HUES48 (cell line): ENCODE measurements at regions not wholly inside any gene's neighbourhood (a gene's known extent, or its start where the extent isn't known, plus 50 kb on each side); places are given as distances from the start of the nearest gene placed in this dataset.

ENCODE experiments used
- H3K27ac ChIP-seq: one replicate; pipeline ENCODE4 v1.7.0; 2013; ENCODE audit warnings: low read depth, low read length, inconsistent platforms
- H3K27me3 ChIP-seq: 2 replicates; pipeline ENCODE4 v1.6.1; 2013; ENCODE audit warnings: mild to moderate bottlenecking, low read length; ENCODE audit not compliant: control insufficient read depth, insufficient read depth
- H3K36me3 ChIP-seq: 2 replicates; pipeline ENCODE4 v1.6.1; 2013; ENCODE audit warnings: low read length; ENCODE audit not compliant: control insufficient read depth, insufficient read depth
- H3K4me1 ChIP-seq: 2 replicates; pipeline ENCODE4 v1.6.1; 2013; ENCODE audit warnings: mild to moderate bottlenecking, low read length; ENCODE audit not compliant: control insufficient read depth, insufficient read depth
- H3K4me3 ChIP-seq: 2 replicates; pipeline ENCODE4 v1.5.1; 2013; ENCODE audit warnings: mild to moderate bottlenecking, low read depth, low read length
- H3K9ac ChIP-seq: 2 replicates; pipeline ENCODE4 v1.6.1; 2013; ENCODE audit warnings: mild to moderate bottlenecking, low read depth, low read length, moderate library complexity
- H3K9me3 ChIP-seq: 2 replicates; pipeline ENCODE4 v1.6.1; 2013; ENCODE audit warnings: low read length; ENCODE audit not compliant: control insufficient read depth, insufficient read depth

- no peaks in the 10 kb centered on the region for H3K9me3 ChIP-seq
- peaks cover 10% of the 10 kb centered on the region; the same call in 1 of the 2 replicates for H3K4me1 ChIP-seq
- no peaks in the 10 kb centered on the region for H3K36me3 ChIP-seq
- H3K4me3 ChIP-seq, result no peak overlapping the region
- H3K27me3 ChIP-seq, result no peaks in the 10 kb centered on the region
- no peak overlapping the region for H3K9ac ChIP-seq
- no peak overlapping the region for H3K27ac ChIP-seq
These were observed 110.0 kb upstream of the TENM4 start for GRCh38 chr11:79550809-79551208.

GRCh38 chr11:79547256-79547655, 106.4 kb upstream of the TENM4 start:
- peaks cover 27% of the 10 kb centered on the region for H3K4me1 ChIP-seq
- H3K27ac ChIP-seq, result no peak overlapping the region
- H3K4me3 ChIP-seq, result no peak overlapping the region
- no peaks in the 10 kb centered on the region for H3K27me3 ChIP-seq
- no peaks in the 10 kb centered on the region for H3K36me3 ChIP-seq
- H3K9ac ChIP-seq, result no peak overlapping the region
- H3K9me3 ChIP-seq, result no peaks in the 10 kb centered on the region

- H3K4me3 ChIP-seq, result no peak overlapping the region
- H3K36me3 ChIP-seq, result no peaks in the 10 kb centered on the region
- H3K27me3 ChIP-seq, result no peaks in the 10 kb centered on the region
- no peak overlapping the region for H3K9ac ChIP-seq
- H3K4me1 ChIP-seq, result peaks cover 31% of the 10 kb centered on the region
- H3K9me3 ChIP-seq, result no peaks in the 10 kb centered on the region
- no peak overlapping the region for H3K27ac ChIP-seq
These were observed 105.5 kb upstream of the TENM4 start for GRCh38 chr11:79546351-79546750.

GRCh38 chr11:79544361-79544760, 103.5 kb upstream of the TENM4 start:
- no peaks in the 10 kb centered on the region for H3K36me3 ChIP-seq
- H3K9me3 ChIP-seq, result no peaks in the 10 kb centered on the region
- H3K27ac ChIP-seq, result no peak overlapping the region
- no peak overlapping the region for H3K4me3 ChIP-seq
- H3K27me3 ChIP-seq, result no peaks in the 10 kb centered on the region
- peaks cover 31% of the 10 kb centered on the region for H3K4me1 ChIP-seq
- no peak overlapping the region for H3K9ac ChIP-seq

- Histone ChIP-seq H3K4me3 (no peak overlapping the region), H3K27me3 (no peaks in the 10 kb centered on the region), H3K27ac (no peak overlapping the region), H3K9ac (no peak overlapping the region), H3K4me1 (peaks cover 31% of the 10 kb centered on the region), H3K9me3 (no peaks in the 10 kb centered on the region), H3K36me3 (no peaks in the 10 kb centered on the region)
These were observed 102.3 kb upstream of the TENM4 start for GRCh38 chr11:79543101-79543500.

GRCh38 chr11:79541466-79541865, 100.6 kb upstream of the TENM4 start:
- H3K4me3 ChIP-seq, result no peak overlapping the region
- H3K36me3 ChIP-seq, result no peaks in the 10 kb centered on the region
- no peak overlapping the region for H3K9ac ChIP-seq
- peaks cover 27% of the 10 kb centered on the region for H3K4me1 ChIP-seq
- H3K27ac ChIP-seq, result no peak overlapping the region
- H3K9me3 ChIP-seq, result no peaks in the 10 kb centered on the region
- no peaks in the 10 kb centered on the region for H3K27me3 ChIP-seq

- Histone ChIP-seq H3K27ac (no peak overlapping the region), H3K9ac (no peak overlapping the region), H3K4me3 (no peak overlapping the region), H3K36me3 (no peaks in the 10 kb centered on the region), H3K27me3 (no peaks in the 10 kb centered on the region), H3K4me1 (peaks cover 19% of the 10 kb centered on the region), H3K9me3 (no peaks in the 10 kb centered on the region)
These were observed 97.9 kb upstream of the TENM4 start for GRCh38 chr11:79538775-79539174.

- no peaks in the 10 kb centered on the region for H3K4me1 ChIP-seq
- H3K9ac ChIP-seq, result no peak overlapping the region
- no peaks in the 10 kb centered on the region for H3K27me3 ChIP-seq
- H3K36me3 ChIP-seq, result no peaks in the 10 kb centered on the region
- H3K4me3 ChIP-seq, result no peak overlapping the region
- no peak overlapping the region for H3K27ac ChIP-seq
- H3K9me3 ChIP-seq, result no peaks in the 10 kb centered on the region
These were observed 95.5 kb upstream of the TENM4 start for GRCh38 chr11:79536155-79536917.

GRCh38 chr11:79535606-79536005, 94.8 kb upstream of the TENM4 start:
- H3K9ac ChIP-seq, result no peak overlapping the region
- H3K27ac ChIP-seq, result no peak overlapping the region
- H3K9me3 ChIP-seq, result no peaks in the 10 kb centered on the region
- no peaks in the 10 kb centered on the region for H3K27me3 ChIP-seq
- no peak overlapping the region for H3K4me3 ChIP-seq
- no peaks in the 10 kb centered on the region for H3K36me3 ChIP-seq
- no peaks in the 10 kb centered on the region for H3K4me1 ChIP-seq

GRCh38 chr11:79525257-79525656, 84.4 kb upstream of the TENM4 start:
- no peak overlapping the region for H3K9ac ChIP-seq
- no peaks in the 10 kb centered on the region for H3K4me1 ChIP-seq
- H3K36me3 ChIP-seq, result no peaks in the 10 kb centered on the region
- H3K4me3 ChIP-seq, result no peak overlapping the region
- H3K27me3 ChIP-seq, result no peaks in the 10 kb centered on the region
- H3K9me3 ChIP-seq, result no peaks in the 10 kb centered on the region
- no peak overlapping the region for H3K27ac ChIP-seq

GRCh38 chr11:79522626-79523025, 81.8 kb upstream of the TENM4 start:
- Histone ChIP-seq H3K4me1 (no peaks in the 10 kb centered on the region), H3K27ac (no peak overlapping the region), H3K36me3 (no peaks in the 10 kb centered on the region), H3K27me3 (no peaks in the 10 kb centered on the region), H3K4me3 (no peak overlapping the region), H3K9me3 (no peaks in the 10 kb centered on the region), H3K9ac (no peak overlapping the region)
